OCI-M2 (cell line): ENCODE measurements at regions not wholly inside any gene's neighbourhood (a gene's known extent, or its start where the extent isn't known, plus 50 kb on each side); places are given as distances from the start of the nearest gene placed in this dataset.
"Not testable (repeated sequence)": the region's sequence is repeated elsewhere in the genome, so short reads cannot be mapped to it uniquely, and the experiment has no call there.

Experiments used
- DNase-seq: peaks from one replicate; lab custom pipeline; 2025; ENCODE audit not compliant: unreplicated experiment; lab: John Stamatoyannopoulos, UW

- no peak for DNase-seq
Observed at GRCh38 chr2:208927867-208928266, 496.0 kb upstream of the MAP2 start.

GRCh38 chr2:208929139-208929864, 494.5 kb upstream of the MAP2 start:
- no peak for DNase-seq

- no peak for DNase-seq
Observed at GRCh38 chr2:208929894-208930427, 493.9 kb upstream of the MAP2 start.

- DNase-seq = no peak
Observed at GRCh38 chr2:208935531-208935930, 488.3 kb upstream of the MAP2 start.

- DNase-seq = no peak
Observed at GRCh38 chr2:208937521-208937920, 486.3 kb upstream of the MAP2 start.

GRCh38 chr2:208939852-208940251, 484.0 kb upstream of the MAP2 start:
- no peak for DNase-seq

GRCh38 chr2:208945719-208946256, 478.1 kb upstream of the MAP2 start:
- no peak for DNase-seq

GRCh38 chr2:208948073-208948472, 475.8 kb upstream of the MAP2 start:
- DNase-seq = no peak

- no peak for DNase-seq
Observed at GRCh38 chr2:208970070-208970469, 453.8 kb upstream of the MAP2 start.

GRCh38 chr2:208977582-208977981, 446.3 kb upstream of the MAP2 start:
- no peak for DNase-seq

- no peak for DNase-seq
Observed at GRCh38 chr2:208978946-208979345, 444.9 kb upstream of the MAP2 start.

GRCh38 chr2:208980321-208980720, 443.5 kb upstream of the MAP2 start:
- no peak for DNase-seq

GRCh38 chr2:208982831-208983230, 441.0 kb upstream of the MAP2 start:
- no peak for DNase-seq

GRCh38 chr2:208983486-208983885, 440.4 kb upstream of the MAP2 start:
- DNase-seq = no peak

- no peak for DNase-seq
Observed at GRCh38 chr2:208984376-208985090, 439.3 kb upstream of the MAP2 start.

- no peak for DNase-seq
Observed at GRCh38 chr2:208985644-208986043, 438.2 kb upstream of the MAP2 start.

GRCh38 chr2:208990716-208991115, 433.1 kb upstream of the MAP2 start:
- DNase-seq = no peak

GRCh38 chr2:208999911-209000310, 423.9 kb upstream of the MAP2 start:
- DNase-seq = no peak

- no peak for DNase-seq
Observed at GRCh38 chr2:209002054-209002453, 421.8 kb upstream of the MAP2 start.

- DNase-seq = no peak
Observed at GRCh38 chr2:209005371-209005770, 418.5 kb upstream of the MAP2 start.

- DNase-seq = no peak
Observed at GRCh38 chr2:209008636-209009287, 415.1 kb upstream of the MAP2 start.

- DNase-seq = not testable (repeated sequence)
Observed at GRCh38 chr2:209018633-209019032, 405.2 kb upstream of the MAP2 start.
